ENCODE measurements at regions not wholly inside any gene's neighbourhood (a gene's known extent, or its start where the extent isn't known, plus 50 kb on each side); places are given as distances from the start of the nearest gene placed in this dataset.

DNA sequence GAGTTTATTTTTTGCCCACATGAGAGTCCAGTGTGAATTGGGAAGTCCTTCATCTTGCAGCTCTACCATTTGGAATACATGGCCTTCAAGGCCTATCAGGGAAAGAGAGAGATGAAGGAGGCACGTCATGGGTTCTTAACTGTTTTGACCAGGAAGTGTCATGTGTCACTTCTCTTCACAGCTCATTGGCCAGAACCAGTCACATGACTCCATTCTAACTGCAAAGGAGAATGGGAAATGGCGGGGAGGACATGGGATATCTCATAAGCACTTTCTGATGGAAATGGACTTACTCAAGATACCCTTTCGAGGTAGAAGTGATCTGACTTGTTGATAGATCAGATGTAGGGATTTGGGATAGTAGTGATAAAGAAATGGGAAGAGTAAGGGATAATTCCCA, 57.9 kb upstream of the CES5A start:
- Histone ChIP-seq H3K27me3 (ENCODE audit: low read depth, low read length) (no peaks in the 10 kb centered on the region), H3K9ac (ENCODE audit: low read length) (no peak overlapping the region), H4K20me1 (ENCODE audit: insufficient read depth, low read length) (no peaks in the 10 kb centered on the region), H2AFZ (ENCODE audit: low read depth, low read length) (no peak overlapping the region), H3K4me2 (ENCODE audit: low read length) (no peak overlapping the region), H3K36me3 (replicated peaks; ENCODE audit: low read depth, low read length) (no peaks in the 10 kb centered on the region), H3K9me3 (ENCODE audit: insufficient read depth, low read length) (no peaks in the 10 kb centered on the region), H3K4me1 (ENCODE audit: low read length) (no peaks in the 10 kb centered on the region), H3K27ac (ENCODE audit: low read length) (no peak overlapping the region), H3K79me2 (ENCODE audit: low read length) (no peaks in the 10 kb centered on the region), H3K4me3 (ENCODE audit: low read length) (no peak overlapping the region)
- TF ChIP-seq EZH2phosphoT487 (IDR thresholded peaks at IDR 0.05; ENCODE audit: low read depth), result no peak
- TF ChIP-seq, protein P1, sequence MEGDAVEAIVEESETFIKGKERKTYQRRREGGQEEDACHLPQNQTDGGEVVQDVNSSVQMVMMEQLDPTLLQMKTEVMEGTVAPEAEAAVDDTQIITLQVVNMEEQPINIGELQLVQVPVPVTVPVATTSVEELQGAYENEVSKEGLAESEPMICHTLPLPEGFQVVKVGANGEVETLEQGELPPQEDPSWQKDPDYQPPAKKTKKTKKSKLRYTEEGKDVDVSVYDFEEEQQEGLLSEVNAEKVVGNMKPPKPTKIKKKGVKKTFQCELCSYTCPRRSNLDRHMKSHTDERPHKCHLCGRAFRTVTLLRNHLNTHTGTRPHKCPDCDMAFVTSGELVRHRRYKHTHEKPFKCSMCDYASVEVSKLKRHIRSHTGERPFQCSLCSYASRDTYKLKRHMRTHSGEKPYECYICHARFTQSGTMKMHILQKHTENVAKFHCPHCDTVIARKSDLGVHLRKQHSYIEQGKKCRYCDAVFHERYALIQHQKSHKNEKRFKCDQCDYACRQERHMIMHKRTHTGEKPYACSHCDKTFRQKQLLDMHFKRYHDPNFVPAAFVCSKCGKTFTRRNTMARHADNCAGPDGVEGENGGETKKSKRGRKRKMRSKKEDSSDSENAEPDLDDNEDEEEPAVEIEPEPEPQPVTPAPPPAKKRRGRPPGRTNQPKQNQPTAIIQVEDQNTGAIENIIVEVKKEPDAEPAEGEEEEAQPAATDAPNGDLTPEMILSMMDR (IDR thresholded peaks at IDR 0.05; ENCODE audit: low read depth, low read length), result no peak

DNA sequence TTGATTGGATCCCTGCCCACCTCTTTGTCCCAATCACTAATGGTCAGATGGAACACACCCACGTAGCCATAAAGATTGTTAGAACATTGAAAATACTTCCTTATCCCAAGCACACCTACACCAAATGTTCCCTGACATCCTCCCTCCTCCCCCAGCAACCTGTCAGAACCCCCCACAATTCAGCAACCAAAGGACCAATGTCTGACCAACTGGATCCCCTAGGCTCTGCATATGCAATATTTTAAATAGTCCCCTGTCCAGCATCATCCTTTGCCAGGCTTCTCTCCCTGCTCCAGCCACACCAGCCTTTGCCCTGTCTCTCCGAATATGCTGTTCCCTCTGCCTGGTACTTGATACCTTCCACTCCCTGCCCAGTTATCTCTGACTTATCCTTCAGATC, 54.9 kb upstream of the CES5A start:
- no peak overlapping the region for H3K4me3 ChIP-seq (ENCODE audit: low read length)
- no peaks in the 10 kb centered on the region for H3K79me2 ChIP-seq (ENCODE audit: low read length)
- no peaks in the 10 kb centered on the region for H3K4me1 ChIP-seq (ENCODE audit: low read length)
- H3K9ac ChIP-seq (ENCODE audit: low read length), result no peak overlapping the region
- H3K9me3 ChIP-seq (ENCODE audit: insufficient read depth, low read length), result no peaks in the 10 kb centered on the region
- no peaks in the 10 kb centered on the region for H3K36me3 ChIP-seq (replicated peaks; ENCODE audit: low read depth, low read length)
- H3K27me3 ChIP-seq (ENCODE audit: low read depth, low read length), result no peaks in the 10 kb centered on the region
- no peak overlapping the region for H3K4me2 ChIP-seq (ENCODE audit: low read length)
- H3K27ac ChIP-seq (ENCODE audit: low read length), result no peak overlapping the region
- no peak overlapping the region for H2AFZ ChIP-seq (ENCODE audit: low read depth, low read length)
- H4K20me1 ChIP-seq (ENCODE audit: insufficient read depth, low read length), result no peaks in the 10 kb centered on the region
- TF ChIP-seq, protein P1 (IDR thresholded peaks at IDR 0.05; ENCODE audit: low read depth, low read length), result no peak
- TF ChIP-seq EZH2phosphoT487 (IDR thresholded peaks at IDR 0.05; ENCODE audit: low read depth), result no peak

DNA sequence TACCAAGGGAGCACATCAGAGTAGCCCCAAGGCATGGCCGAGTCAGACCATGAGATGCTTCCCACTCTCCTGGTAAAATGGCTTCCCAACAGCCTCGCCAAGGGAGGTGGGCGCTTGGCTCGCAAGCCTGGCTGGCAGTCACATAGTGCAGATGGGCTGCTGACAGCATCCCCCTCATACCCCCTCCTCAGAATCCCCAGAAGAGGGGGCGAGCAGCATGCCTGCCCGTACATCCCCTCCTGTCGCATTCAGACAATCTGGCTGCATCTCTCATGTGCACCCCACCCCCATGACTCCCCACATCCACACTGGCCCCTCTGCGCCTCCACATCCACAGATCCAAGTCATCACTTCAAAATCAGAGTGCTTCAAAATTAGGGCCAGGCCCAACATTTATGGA, 54.0 kb upstream of the CES5A start:
- Histone ChIP-seq H3K36me3 (replicated peaks; ENCODE audit: low read depth, low read length) (no peaks in the 10 kb centered on the region), H3K79me2 (ENCODE audit: low read length) (no peaks in the 10 kb centered on the region), H4K20me1 (ENCODE audit: insufficient read depth, low read length) (no peaks in the 10 kb centered on the region), H3K4me3 (ENCODE audit: low read length) (no peak overlapping the region), H3K27ac (ENCODE audit: low read length) (no peak overlapping the region), H3K4me2 (ENCODE audit: low read length) (no peak overlapping the region), H3K9ac (ENCODE audit: low read length) (no peak overlapping the region), H2AFZ (ENCODE audit: low read depth, low read length) (no peak overlapping the region), H3K27me3 (ENCODE audit: low read depth, low read length) (no peaks in the 10 kb centered on the region), H3K9me3 (ENCODE audit: insufficient read depth, low read length) (no peaks in the 10 kb centered on the region), H3K4me1 (ENCODE audit: low read length) (no peaks in the 10 kb centered on the region)
- TF ChIP-seq, protein P1 (IDR thresholded peaks at IDR 0.05; ENCODE audit: low read depth, low read length), result no peak
- no peak for TF ChIP-seq EZH2phosphoT487 (IDR thresholded peaks at IDR 0.05; ENCODE audit: low read depth)

DNA sequence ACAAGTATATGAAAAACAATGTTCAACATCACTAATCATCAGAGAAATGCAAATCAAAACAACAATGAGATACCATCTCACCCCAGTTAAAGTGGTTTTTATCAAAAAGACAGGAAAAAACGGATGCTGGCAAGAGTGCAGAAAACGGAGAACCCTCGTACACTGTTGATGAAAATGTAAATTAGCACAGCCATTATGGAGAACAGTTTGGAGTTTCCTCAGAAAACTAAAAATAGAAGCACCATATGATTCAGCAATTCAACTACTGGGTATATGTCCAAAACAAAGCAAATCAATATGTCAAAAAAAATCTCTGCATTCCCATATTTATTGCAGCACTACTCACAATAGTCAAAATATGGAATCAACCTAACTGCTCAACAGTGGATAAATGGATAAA, 50.1 kb upstream of the CES5A start:
- no peaks in the 10 kb centered on the region for H3K79me2 ChIP-seq (ENCODE audit: low read length)
- H3K9ac ChIP-seq (ENCODE audit: low read length), result no peak overlapping the region
- H3K4me1 ChIP-seq (ENCODE audit: low read length), result no peaks in the 10 kb centered on the region
- no peak overlapping the region for H3K4me3 ChIP-seq (ENCODE audit: low read length)
- no peaks in the 10 kb centered on the region for H3K27me3 ChIP-seq (ENCODE audit: low read depth, low read length)
- no peaks in the 10 kb centered on the region for H3K9me3 ChIP-seq (ENCODE audit: insufficient read depth, low read length)
- no peak for TF ChIP-seq EZH2phosphoT487 (IDR thresholded peaks at IDR 0.05; ENCODE audit: low read depth)
- TF ChIP-seq, protein P1 (IDR thresholded peaks at IDR 0.05; ENCODE audit: low read depth, low read length), result no peak
- no peaks in the 10 kb centered on the region for H3K36me3 ChIP-seq (replicated peaks; ENCODE audit: low read depth, low read length)
- H4K20me1 ChIP-seq (ENCODE audit: insufficient read depth, low read length), result no peaks in the 10 kb centered on the region
- no peak overlapping the region for H3K27ac ChIP-seq (ENCODE audit: low read length)
- no peak overlapping the region for H3K4me2 ChIP-seq (ENCODE audit: low read length)
- no peak overlapping the region for H2AFZ ChIP-seq (ENCODE audit: low read depth, low read length)
